ENCODE measurements at regions not wholly inside any gene's neighbourhood (a gene's known extent, or its start where the extent isn't known, plus 50 kb on each side); places are given as distances from the start of the nearest gene placed in this dataset.

GRCh38 chr5:136527311-136527710, 162.0 kb upstream of the TRPC7 start:
- no peak for TF ChIP-seq CTCF (conservative IDR thresholded peaks at IDR 0.05; ENCODE audit: low read depth, low read length)
- TF ChIP-seq EZH2 (IDR thresholded peaks at IDR 0.05; ENCODE audit: borderline replicate concordance, low read depth, low read length, poor library complexity, severe bottlenecking) = no peak
- Histone ChIP-seq H3K4me3 (ENCODE audit: low read depth, low read length, poor library complexity, severe bottlenecking) (no peak overlapping the region), H3K27ac (ENCODE audit: low read depth, low read length, poor library complexity, severe bottlenecking) (no peak overlapping the region), H3K4me1 (ENCODE audit: insufficient read depth, low read length, poor library complexity, severe bottlenecking) (no peaks in the 10 kb centered on the region), H3K36me3 (ENCODE audit: insufficient read depth, low read length, poor library complexity, severe bottlenecking) (no peaks in the 10 kb centered on the region), H3K9me3 (ENCODE audit: low read depth, low read length, poor library complexity, severe bottlenecking) (no peaks in the 10 kb centered on the region), H3K27me3 (replicated peaks; ENCODE audit: insufficient read depth, low read depth, low read length, poor library complexity) (peaks cover 28% of the 10 kb centered on the region)
- intact Hi-C loops (cut with micrococcal nuclease; ENCODE audit: unreplicated experiment) = no loop called here
- DNase-seq (ENCODE audit: low spot score) = no peak
- ChIA-PET POLR2A (ENCODE audit: low non-redundant PET) (no interaction called here), CTCF (no interaction called here)
- no TSS peak for BruUV-seq (replicated peaks)

GRCh38 chr5:136526791-136527190, 161.4 kb upstream of the TRPC7 start:
- intact Hi-C loops (cut with micrococcal nuclease; ENCODE audit: unreplicated experiment) = no loop called here
- H3K4me3 ChIP-seq (ENCODE audit: low read depth, low read length, poor library complexity, severe bottlenecking) = no peak overlapping the region
- ChIA-PET CTCF (no interaction called here), POLR2A (ENCODE audit: low non-redundant PET) (no interaction called here)
- peaks cover 30% of the 10 kb centered on the region for H3K27me3 ChIP-seq (replicated peaks; ENCODE audit: insufficient read depth, low read depth, low read length, poor library complexity)
- TF ChIP-seq CTCF (conservative IDR thresholded peaks at IDR 0.05; ENCODE audit: low read depth, low read length) = no peak
- no peak for TF ChIP-seq EZH2 (IDR thresholded peaks at IDR 0.05; ENCODE audit: borderline replicate concordance, low read depth, low read length, poor library complexity, severe bottlenecking)
- no peaks in the 10 kb centered on the region for H3K9me3 ChIP-seq (ENCODE audit: low read depth, low read length, poor library complexity, severe bottlenecking)
- no peaks in the 10 kb centered on the region for H3K36me3 ChIP-seq (ENCODE audit: insufficient read depth, low read length, poor library complexity, severe bottlenecking)
- no peak for DNase-seq (ENCODE audit: low spot score)
- H3K4me1 ChIP-seq (ENCODE audit: insufficient read depth, low read length, poor library complexity, severe bottlenecking) = no peaks in the 10 kb centered on the region
- no TSS peak for BruUV-seq (replicated peaks)
- H3K27ac ChIP-seq (ENCODE audit: low read depth, low read length, poor library complexity, severe bottlenecking) = no peak overlapping the region

- BruUV-seq (replicated peaks) = no TSS peak
- no peak for DNase-seq (ENCODE audit: low spot score)
- POLR2A ChIA-PET (ENCODE audit: low non-redundant PET) = no interaction called here
Observed at GRCh38 chr5:136526021-136526420, 160.7 kb upstream of the TRPC7 start.

More at GRCh38 chr5:136526021-136526420, 160.7 kb upstream of the TRPC7 start:
- H3K9me3 ChIP-seq (ENCODE audit: low read depth, low read length, poor library complexity, severe bottlenecking) = no peaks in the 10 kb centered on the region
- H3K36me3 ChIP-seq (ENCODE audit: insufficient read depth, low read length, poor library complexity, severe bottlenecking) = no peaks in the 10 kb centered on the region
- CTCF ChIA-PET = no interaction called here
- no peaks in the 10 kb centered on the region for H3K4me1 ChIP-seq (ENCODE audit: insufficient read depth, low read length, poor library complexity, severe bottlenecking)
- H3K27ac ChIP-seq (ENCODE audit: low read depth, low read length, poor library complexity, severe bottlenecking) = no peak overlapping the region
- intact Hi-C loops (cut with micrococcal nuclease; ENCODE audit: unreplicated experiment) = no loop called here
- H3K27me3 ChIP-seq (replicated peaks; ENCODE audit: insufficient read depth, low read depth, low read length, poor library complexity) = peaks cover 37% of the 10 kb centered on the region
- TF ChIP-seq EZH2 (IDR thresholded peaks at IDR 0.05; ENCODE audit: borderline replicate concordance, low read depth, low read length, poor library complexity, severe bottlenecking) = no peak
- no peak for TF ChIP-seq CTCF (conservative IDR thresholded peaks at IDR 0.05; ENCODE audit: low read depth, low read length)
- H3K4me3 ChIP-seq (ENCODE audit: low read depth, low read length, poor library complexity, severe bottlenecking) = no peak overlapping the region

All from A673 (cell line).